H1 (cell line): ENCODE measurements at regions not wholly inside any gene's neighbourhood (a gene's known extent, or its start where the extent isn't known, plus 50 kb on each side); places are given as distances from the start of the nearest gene placed in this dataset.

ENCODE experiments used
- CTCF ChIA-PET: fragments of 300-600 bp; sonication (Branson Sonifier 250); formaldehyde crosslinking; loops from one replicate; lab custom pipeline; 2021; ENCODE audit not compliant: partially characterized antibody; lab: Charles Lee
- POLR2A ChIA-PET: fragments of 300-600 bp; sonication (Branson Sonifier 250); formaldehyde crosslinking; loops from one replicate; lab custom pipeline; 2021; ENCODE audit warnings: inconsistent platforms; ENCODE audit not compliant: partially characterized antibody; lab: Charles Lee
- DNase-seq, 2 experiments: peaks; one replicate each; pipeline versions ENCODE4 v3.0.0 to v3.0.0-alpha.2; 2010 to 2022; ENCODE audit warnings: low spot score in 2 of 2, low read depth in 1 of 2, mixed read lengths in 1 of 2
- FAIRE-seq: peaks from 2 replicates; lab custom pipeline; 2011; peaks lifted over from hg19 to GRCh38; lab: Jason Lieb, UNC
- H2AFZ ChIP-seq: 2 replicates; pipeline ENCODE4 v1.8.1; 2012; ENCODE audit warnings: low read length, inconsistent platforms
- H2AK5ac ChIP-seq: 2 replicates; pipeline ENCODE4 v1.6.1; 2013; ENCODE audit warnings: low read depth, low read length
- H2BK120ac ChIP-seq: replicated peaks from 2 replicates; pipeline ENCODE3; 2013; ENCODE audit warnings: low read depth, low read length, inconsistent platforms
- H2BK12ac ChIP-seq: 2 replicates; pipeline ENCODE4 v1.6.1; 2013; ENCODE audit warnings: low read depth, low read length
- H2BK15ac ChIP-seq: 2 replicates; pipeline ENCODE4 v1.6.1; 2013; ENCODE audit warnings: low read length
- H2BK20ac ChIP-seq: 2 replicates; pipeline ENCODE4 v1.6.1; 2013; ENCODE audit warnings: low read length
- H2BK5ac ChIP-seq: 2 replicates; pipeline ENCODE4 v1.6.1; 2013; ENCODE audit warnings: low read depth, low read length
- H3K14ac ChIP-seq: 2 replicates; pipeline ENCODE4 v1.6.1; 2013; ENCODE audit warnings: inconsistent platforms; ENCODE audit not compliant: insufficient read length
- H3K18ac ChIP-seq: 2 replicates; pipeline ENCODE4 v1.6.1; 2013; ENCODE audit warnings: low read length; ENCODE audit errors: extremely low read depth
- H3K23ac ChIP-seq: 2 replicates; pipeline ENCODE4 v1.6.1; 2013; ENCODE audit warnings: inconsistent platforms; ENCODE audit not compliant: insufficient read length
- H3K23me2 ChIP-seq: 2 replicates; pipeline ENCODE4 v1.6.1; 2013; ENCODE audit warnings: low read depth, low read length
- H3K27ac ChIP-seq: 2 replicates; pipeline ENCODE4 v1.6.1; 2011; ENCODE audit warnings: low read depth, low read length, inconsistent platforms
- H3K27me3 ChIP-seq, 4 experiments: replicated peaks in 1 of 4; 1 replicate in 1 of 4; 2 replicates in 3 of 4; pipeline versions ENCODE4 v1.6.1 to v1.8.1; 2011 to 2013; ENCODE audit warnings: low read length in 3 of 4, mild to moderate bottlenecking in 3 of 4, inconsistent platforms in 2 of 4, mixed read lengths in 2 of 4, moderate library complexity in 1 of 4; ENCODE audit not compliant: control insufficient read depth in 3 of 4, insufficient read depth in 3 of 4; ENCODE audit errors: extremely low read depth in 1 of 4
- H3K36me3 ChIP-seq, 4 experiments: 2 replicates each; pipeline versions ENCODE4 v1.6.1 to v1.8.1; 2011 to 2013; ENCODE audit warnings: mild to moderate bottlenecking in 4 of 4, low read length in 3 of 4, moderate library complexity in 2 of 4, control low read depth in 1 of 4, inconsistent platforms in 1 of 4; ENCODE audit not compliant: insufficient read depth in 4 of 4, control insufficient read depth in 2 of 4
- H3K4ac ChIP-seq: replicated peaks from 2 replicates; pipeline ENCODE3; 2013; ENCODE audit warnings: low read length, low read depth, mixed read lengths, inconsistent platforms; ENCODE audit not compliant: insufficient read length
- H3K4me1 ChIP-seq, 4 experiments: replicated peaks in 1 of 4; 1 replicate in 1 of 4; 2 replicates in 3 of 4; pipeline versions ENCODE4 v1.6.1 to v1.8.1; 2011 to 2013; ENCODE audit warnings: low read length in 3 of 4, inconsistent platforms in 2 of 4, mixed read lengths in 1 of 4; ENCODE audit not compliant: insufficient read depth in 4 of 4, control insufficient read depth in 3 of 4
- H3K4me2 ChIP-seq, 2 experiments: 2 replicates each; pipeline versions ENCODE4 v1.6.1 to v1.8.1; 2011 to 2013; ENCODE audit warnings: low read depth in 2 of 2, low read length in 2 of 2, control low read depth in 1 of 2, inconsistent platforms in 1 of 2, mild to moderate bottlenecking in 1 of 2; ENCODE audit not compliant: insufficient read depth in 1 of 2
- H3K4me3 ChIP-seq, 4 experiments: fragments of 200-600, 300-600 bp in 1 of 4; sonication (generic), shearing (Covaris generic), sonication (Bioruptor Twin) in 1 of 4; 2 replicates each; pipeline versions ENCODE4 v1.5.1 to v1.8.1; 2011 to 2016; ENCODE audit warnings: low read length in 4 of 4, low read depth in 3 of 4, control low read depth in 2 of 4, inconsistent platforms in 2 of 4, mild to moderate bottlenecking in 2 of 4, mixed read lengths in 1 of 4, moderate library complexity in 1 of 4; ENCODE audit not compliant: insufficient read depth in 2 of 4; ENCODE audit errors: extremely low read depth in 1 of 4
- H3K56ac ChIP-seq: replicated peaks from 2 replicates; pipeline ENCODE3; 2013; ENCODE audit warnings: low read depth, mild to moderate bottlenecking, mixed read lengths, low read length, inconsistent platforms; ENCODE audit not compliant: insufficient read length
- H3K79me1 ChIP-seq: 2 replicates; pipeline ENCODE4 v1.6.1; 2013; ENCODE audit warnings: low read depth, low read length, control low read depth
- H3K79me2 ChIP-seq, 2 experiments: 2 replicates each; pipeline versions ENCODE4 v1.6.1 to v1.8.1; 2012 to 2013; ENCODE audit warnings: low read length in 2 of 2, mild to moderate bottlenecking in 2 of 2, inconsistent platforms in 1 of 2; ENCODE audit not compliant: insufficient read depth in 2 of 2, control insufficient read depth in 1 of 2
- H3K9ac ChIP-seq, 4 experiments: replicated peaks in 1 of 4; 1 replicate in 1 of 4; 2 replicates in 3 of 4; pipeline versions ENCODE4 v1.6.1 to v1.8.1; 2011 to 2013; ENCODE audit warnings: low read depth in 3 of 4, low read length in 3 of 4, control low read depth in 2 of 4, mild to moderate bottlenecking in 2 of 4, moderate library complexity in 2 of 4, inconsistent platforms in 1 of 4; ENCODE audit errors: extremely low read depth in 1 of 4
- H3K9me3 ChIP-seq, 2 experiments: 2 replicates each; pipeline versions ENCODE4 v1.6.1 to v1.8.1; 2012 to 2013; ENCODE audit warnings: mild to moderate bottlenecking in 2 of 2, moderate library complexity in 2 of 2, control low read depth in 1 of 2, inconsistent platforms in 1 of 2, low read depth in 1 of 2, low read length in 1 of 2, mixed read lengths in 1 of 2; ENCODE audit not compliant: insufficient read depth in 2 of 2
- H4K20me1 ChIP-seq, 2 experiments: replicated peaks in 1 of 2; 2 replicates each; pipeline versions ENCODE3 to v1.8.1; 2011 to 2013; ENCODE audit warnings: inconsistent platforms in 2 of 2, low read length in 2 of 2, mild to moderate bottlenecking in 1 of 2; ENCODE audit not compliant: insufficient read depth in 2 of 2, control insufficient read depth in 1 of 2
- H4K5ac ChIP-seq: 2 replicates; pipeline ENCODE4 v1.6.1; 2013; ENCODE audit warnings: low read length, low read depth, mixed read lengths, inconsistent platforms; ENCODE audit not compliant: insufficient read length
- H4K8ac ChIP-seq: 2 replicates; pipeline ENCODE4 v1.8.0; 2013; ENCODE audit warnings: mild to moderate bottlenecking, moderate library complexity, low read length, inconsistent platforms; ENCODE audit not compliant: insufficient read depth; ENCODE audit errors: extremely low read depth
- H4K91ac ChIP-seq: replicated peaks from 2 replicates; pipeline ENCODE3; 2013; ENCODE audit warnings: low read length, mixed read lengths, inconsistent platforms; ENCODE audit not compliant: insufficient read length
- EZH2 ChIP-seq: fragments of 200-600 bp; sonication (generic); IDR thresholded peaks from 2 replicates; pipeline ENCODE4 v1.7.1; 2012; ENCODE audit warnings: low read depth, mild to moderate bottlenecking, moderate library complexity, low read length, inconsistent platforms; ENCODE audit not compliant: severe bottlenecking
- FOSL1 ChIP-seq: IDR thresholded peaks from 2 replicates; pipeline ENCODE4 v1.6.1; 2011; ENCODE audit warnings: mild to moderate bottlenecking, low read depth, low read length, moderate library complexity; ENCODE audit not compliant: insufficient read depth
- HDAC6 ChIP-seq: IDR thresholded peaks from one replicate; pipeline ENCODE4 v1.7.1; 2012; ENCODE audit warnings: low read depth, mild to moderate bottlenecking, inconsistent platforms, low read length, moderate library complexity
- KDM1A ChIP-seq: fragments of 200-600, 300-600 bp; sonication (generic); IDR thresholded peaks from 2 replicates; pipeline ENCODE4 v1.7.1; 2016; ENCODE audit warnings: mild to moderate bottlenecking, low read length, borderline replicate concordance
- PHF8 ChIP-seq: fragments of 200-600 bp; sonication (generic); conservative IDR thresholded peaks from 2 replicates; pipeline ENCODE4 v1.7.1; 2012; ENCODE audit warnings: low read depth, mild to moderate bottlenecking, inconsistent platforms, low read length, moderate library complexity
- TCF12 ChIP-seq: IDR thresholded peaks from 2 replicates; pipeline ENCODE4 v1.6.1; 2011; ENCODE audit warnings: low read depth, mild to moderate bottlenecking, low read length
- WGBS, 2 experiments: shearing (Covaris generic) in 1 of 2; methylation state at CpG; one replicate each; pipeline versions ENCODE4 v1.1.6 to v1.1.7; 2013 to 2015; ENCODE audit warnings: low lambda C conversion rate in 2 of 2, mixed read lengths in 2 of 2, inconsistent platforms in 1 of 2, low coverage in 1 of 2, missing lambda C conversion rate in 1 of 2; ENCODE audit not compliant: insufficient replicate concordance in 2 of 2, insufficient coverage in 1 of 2, insufficient read length in 1 of 2; ENCODE audit errors: extremely low coverage in 1 of 2, missing lambda C conversion rate in 1 of 2; 5-methylcytosine and 5-hydroxymethylcytosine counted together

- Histone ChIP-seq H4K91ac (no peak overlapping the region), H2BK5ac (no peak overlapping the region), H4K20me1 (no peaks in the 10 kb centered on the region), H3K23me2 (no peaks in the 10 kb centered on the region), H3K4me2 (no peak overlapping the region), H4K5ac (no peak overlapping the region), H3K23ac (no peak overlapping the region), H3K4me3 (no peak overlapping the region), H3K9ac (no peak overlapping the region), H2BK12ac (no peak overlapping the region), H3K18ac (no peak overlapping the region), H2BK20ac (no peak overlapping the region), H3K27me3 (no peaks in the 10 kb centered on the region), H2AK5ac (no peak overlapping the region), H3K36me3 (no peaks in the 10 kb centered on the region), H4K8ac (no peak overlapping the region), H2BK15ac (no peak overlapping the region), H3K27ac (no peak overlapping the region), H3K14ac (no peak overlapping the region), H2BK120ac (no peak overlapping the region), H3K4ac (no peak overlapping the region), H3K4me1 (peaks cover 0 to 2% (median 0%) of the 10 kb centered on the region in 4 experiments; a peak in 1 of 7 replicates), H3K56ac (no peak overlapping the region), H2AFZ (no peak overlapping the region), H3K79me2 (no peaks in the 10 kb centered on the region), H3K9me3 (no peaks in the 10 kb centered on the region), H3K79me1 (no peaks in the 10 kb centered on the region)
- TF ChIP-seq TCF12 (no peak), HDAC6 (no peak), PHF8 (no peak), FOSL1 (no peak), EZH2 (no peak), KDM1A (no peak)
- WGBS, 2 experiments: 94% methylated on average over 1 of the region's 1 CpG; no CpG with 5 or more reads in 1 of the 2 experiments
- POLR2A ChIA-PET: no interaction called here
- DNase-seq (no peak), FAIRE-seq (no peak)
- CTCF ChIA-PET: no interaction called here
These were observed 1270.9 kb downstream of the ADGRL3 start for GRCh38 chr4:62471021-62471420.
